HEK293T (cell line): ENCODE measurements at regions not wholly inside any gene's neighbourhood (a gene's known extent, or its start where the extent isn't known, plus 50 kb on each side); places are given as distances from the start of the nearest gene placed in this dataset.
"Not testable (repeated sequence)": the region's sequence is repeated elsewhere in the genome, so short reads cannot be mapped to it uniquely, and the experiment has no call there.

ENCODE experiments used
- CTCF ChIA-PET: fragments of 350-600 bp; formaldehyde crosslinking; extraction: SDS; loops from one replicate; lab custom pipeline; 2021; ENCODE audit warnings: antibody characterized with exemption, inconsistent platforms; lab: Yijun Ruan, JAX
- POLR2A ChIA-PET: fragments of 350-600 bp; formaldehyde crosslinking; extraction: SDS; loops from one replicate; lab custom pipeline; 2020; ENCODE audit warnings: antibody characterized with exemption, inconsistent platforms; lab: Yijun Ruan, JAX
- DNase-seq: peaks from one replicate; pipeline ENCODE4 v3.0.0; 2012; ENCODE audit warnings: mixed read lengths; ENCODE audit errors: extremely low spot score
- ARNT ChIP-seq: fragments of 450-650 bp; IDR thresholded peaks from 2 replicates; pipeline ENCODE4 v1.6.1; 2017; ENCODE audit warnings: mild to moderate bottlenecking
- BHLHE40 ChIP-seq: fragments of 450-650 bp; IDR thresholded peaks from 2 replicates; pipeline ENCODE4 v1.6.1; 2016; ENCODE audit warnings: mild to moderate bottlenecking, moderate library complexity, borderline replicate concordance
- CTBP1 ChIP-seq: fragments of 450-650 bp; IDR thresholded peaks from 2 replicates; pipeline ENCODE4 v1.6.1; 2016; ENCODE audit warnings: borderline replicate concordance
- ELF4 ChIP-seq: fragments of 450-650 bp; IDR thresholded peaks from 2 replicates; pipeline ENCODE4 v1.6.1; 2017; ENCODE audit warnings: antibody characterized with exemption
- FOXA1 ChIP-seq: fragments of 450-650 bp; IDR thresholded peaks from 2 replicates; pipeline ENCODE4 v1.6.1; 2016; ENCODE audit warnings: mild to moderate bottlenecking
- FOXK2 ChIP-seq: fragments of 450-650 bp; IDR thresholded peaks from 2 replicates; pipeline ENCODE4 v1.6.1; 2016; ENCODE audit warnings: mild to moderate bottlenecking
- FOXM1 ChIP-seq: fragments of 450-650 bp; IDR thresholded peaks from 2 replicates; pipeline ENCODE4 v1.6.1; 2017; ENCODE audit warnings: mild to moderate bottlenecking, borderline replicate concordance
- HDGF ChIP-seq: fragments of 450-650 bp; IDR thresholded peaks from 2 replicates; pipeline ENCODE4 v1.6.1; 2017; ENCODE audit warnings: antibody characterized with exemption, borderline replicate concordance
- L3MBTL2 ChIP-seq: fragments of 450-650 bp; conservative IDR thresholded peaks from 2 replicates; pipeline ENCODE4 v1.6.1; 2016; ENCODE audit warnings: mild to moderate bottlenecking
- LEF1 ChIP-seq: fragments of 450-650 bp; IDR thresholded peaks from 2 replicates; pipeline ENCODE4 v1.6.1; 2017; ENCODE audit warnings: mild to moderate bottlenecking, borderline replicate concordance
- NFRKB ChIP-seq: fragments of 450-650 bp; IDR thresholded peaks from 2 replicates; pipeline ENCODE4 v1.6.1; 2016; ENCODE audit warnings: mild to moderate bottlenecking, moderate library complexity
- SP1 ChIP-seq: fragments of 450-650 bp; IDR thresholded peaks from 2 replicates; pipeline ENCODE4 v1.6.1; 2017
- SUZ12 ChIP-seq: fragments of 450-650 bp; IDR thresholded peaks from 2 replicates; pipeline ENCODE4 v1.6.1; 2016; ENCODE audit warnings: mild to moderate bottlenecking
- TARDBP ChIP-seq: fragments of 450-650 bp; IDR thresholded peaks from 2 replicates; pipeline ENCODE4 v1.6.1; 2016
- ZNF384 ChIP-seq: fragments of 450-650 bp; IDR thresholded peaks from 2 replicates; pipeline ENCODE4 v1.6.1; 2016
- TF ChIP-seq, protein P1 (sequence below): fragments of 450-650 bp; IDR thresholded peaks from 2 replicates; pipeline ENCODE4 v1.6.1; 2016

DNA sequence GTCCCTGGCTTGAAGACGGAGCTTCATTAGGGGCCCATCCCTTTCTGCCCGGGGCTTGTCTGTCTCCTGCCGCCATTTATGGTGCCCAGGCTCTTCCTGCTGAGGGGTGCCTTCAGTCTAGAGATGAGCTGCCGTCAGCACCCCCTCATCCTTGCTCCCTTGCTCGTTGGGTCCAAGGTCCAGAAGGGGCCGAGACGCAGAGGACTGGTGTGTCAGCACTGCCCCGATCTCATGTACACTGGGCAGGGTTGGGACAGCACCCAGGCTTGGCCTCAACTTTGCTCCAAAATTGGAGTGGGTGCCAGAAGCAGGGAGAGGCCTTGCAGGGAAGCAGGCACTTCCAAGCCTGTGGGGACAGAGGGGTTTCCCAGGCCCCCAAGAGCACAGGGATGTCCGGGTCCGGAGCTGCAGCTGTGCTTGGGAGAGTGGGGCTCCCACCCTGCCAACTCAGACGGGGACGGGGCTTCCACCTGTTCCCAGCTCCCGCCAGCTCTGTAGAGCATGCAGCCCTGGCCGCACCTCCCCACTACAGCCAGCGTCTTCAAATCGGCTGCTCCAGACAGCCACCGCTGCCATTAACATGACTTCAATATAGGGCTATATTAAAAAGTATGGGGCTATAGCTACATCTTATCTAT is 488.8 kb downstream of the TENT5A start:
- CTCF ChIA-PET = no interaction called here
- DNase-seq = no peak
- TF ChIP-seq ZNF384 (no peak), SP1 (no peak), FOXK2 (no peak), SUZ12 (no peak), NFRKB (no peak), CTBP1 (no peak), ARNT (no peak), ELF4 (no peak), HDGF (no peak), TARDBP (no peak), BHLHE40 (no peak), FOXM1 (no peak), LEF1 (no peak), FOXA1 (no peak), L3MBTL2 (no peak)
- TF ChIP-seq, protein P1, sequence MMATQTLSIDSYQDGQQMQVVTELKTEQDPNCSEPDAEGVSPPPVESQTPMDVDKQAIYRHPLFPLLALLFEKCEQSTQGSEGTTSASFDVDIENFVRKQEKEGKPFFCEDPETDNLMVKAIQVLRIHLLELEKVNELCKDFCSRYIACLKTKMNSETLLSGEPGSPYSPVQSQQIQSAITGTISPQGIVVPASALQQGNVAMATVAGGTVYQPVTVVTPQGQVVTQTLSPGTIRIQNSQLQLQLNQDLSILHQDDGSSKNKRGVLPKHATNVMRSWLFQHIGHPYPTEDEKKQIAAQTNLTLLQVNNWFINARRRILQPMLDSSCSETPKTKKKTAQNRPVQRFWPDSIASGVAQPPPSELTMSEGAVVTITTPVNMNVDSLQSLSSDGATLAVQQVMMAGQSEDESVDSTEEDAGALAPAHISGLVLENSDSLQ = no peak
- POLR2A ChIA-PET = no interaction called here

DNA sequence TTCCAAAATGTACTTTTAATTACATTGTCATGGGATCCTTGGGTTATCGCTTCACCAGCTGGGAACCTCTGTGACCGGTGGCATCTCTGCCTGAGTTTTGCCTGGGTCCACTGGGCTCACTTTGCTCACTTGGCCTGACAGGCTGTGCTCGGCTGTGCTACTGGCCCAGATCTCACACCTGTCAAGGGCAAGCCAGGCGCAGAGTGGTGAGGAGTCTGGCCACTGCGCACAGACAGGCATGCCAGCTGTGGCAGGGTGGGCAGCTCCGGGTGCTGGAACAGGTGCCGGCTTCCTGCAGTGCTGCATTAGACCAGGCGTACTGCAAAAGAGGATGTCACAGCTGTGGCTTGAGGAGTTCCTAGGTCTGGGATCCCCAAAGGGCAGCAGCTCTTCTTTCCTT is 489.8 kb downstream of the TENT5A start:
- DNase-seq = no peak
- TF ChIP-seq BHLHE40 (no peak), ZNF384 (no peak), FOXK2 (no peak), HDGF (no peak), NFRKB (no peak)
- TF ChIP-seq, protein P1 = no peak
- CTCF ChIA-PET = no interaction called here
- POLR2A ChIA-PET = no interaction called here

DNA sequence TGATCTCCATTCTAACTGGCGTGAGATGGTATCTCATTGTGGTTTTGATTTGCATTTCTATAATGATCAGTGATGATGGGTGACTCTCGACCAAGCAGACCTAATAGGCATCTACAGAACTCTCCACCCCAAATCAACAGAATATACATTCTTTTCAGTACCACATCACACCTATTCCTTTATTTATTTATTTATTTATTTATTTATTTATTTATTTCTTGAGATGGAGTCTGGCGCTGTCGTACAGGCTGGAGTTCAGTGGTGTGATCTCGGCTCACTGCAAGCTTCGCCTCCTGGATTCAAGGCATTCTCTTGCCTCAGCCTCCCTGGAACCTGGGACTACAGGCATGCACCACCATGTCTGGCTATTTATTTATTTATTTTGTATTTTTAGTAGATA is 496.3 kb downstream of the TENT5A start:
- DNase-seq, CTCF ChIA-PET, POLR2A ChIA-PET: not testable (repeated sequence)

DNA sequence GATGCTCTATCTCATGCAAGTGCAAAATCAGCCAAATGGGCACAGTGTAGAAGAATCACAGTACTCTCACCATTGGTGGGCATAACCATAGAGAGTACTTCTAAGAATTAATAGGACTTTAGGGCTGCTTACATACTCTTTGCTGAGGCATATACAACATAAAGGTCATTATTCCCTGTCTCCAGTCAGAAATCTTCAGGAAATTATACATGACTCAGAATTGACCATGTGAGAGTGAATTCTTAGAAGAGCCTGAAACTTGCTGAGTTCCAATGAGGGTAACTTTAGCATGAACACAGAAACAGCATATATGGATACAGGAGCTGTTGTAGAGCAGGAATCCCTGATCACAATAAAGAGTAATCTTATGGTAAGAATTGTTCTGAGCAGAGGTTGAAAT is 498.7 kb downstream of the TENT5A start:
- no peak for DNase-seq
- TF ChIP-seq ARNT = no peak
- TF ChIP-seq NFRKB = no peak
- no peak for TF ChIP-seq SP1
- no peak for TF ChIP-seq TARDBP
- TF ChIP-seq HDGF = no peak
- TF ChIP-seq ELF4 = no peak
- TF ChIP-seq ZNF384 = no peak
- TF ChIP-seq FOXA1 = no peak
- TF ChIP-seq, protein P1 = no peak
- no peak for TF ChIP-seq FOXM1
- no peak for TF ChIP-seq BHLHE40
- TF ChIP-seq LEF1 = no peak
- no peak for TF ChIP-seq SUZ12
- TF ChIP-seq FOXK2 = no peak
- no peak for TF ChIP-seq CTBP1
- no peak for TF ChIP-seq L3MBTL2
- CTCF ChIA-PET = no interaction called here
- POLR2A ChIA-PET = no interaction called here

DNA sequence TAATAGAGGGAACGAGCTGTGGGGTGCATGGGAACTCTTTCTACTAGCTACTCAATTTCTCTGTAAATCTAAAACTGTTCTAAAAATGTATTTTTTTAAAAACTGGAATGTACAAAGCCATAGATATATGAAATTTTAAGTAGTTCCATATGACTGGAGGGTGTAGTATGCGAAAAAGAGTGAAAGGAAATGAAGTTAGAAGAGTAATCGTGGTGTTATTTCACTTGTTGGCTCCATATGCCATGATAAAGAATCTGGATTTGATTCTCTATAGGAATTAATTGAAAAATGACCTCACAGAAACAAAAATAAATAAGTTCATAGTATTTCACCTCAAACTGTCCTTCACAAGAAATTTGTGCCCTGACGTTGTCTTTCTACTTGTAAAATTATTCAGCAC is 500.2 kb downstream of the TENT5A start:
- ChIA-PET CTCF (no interaction called here), POLR2A (no interaction called here)
- no peak for DNase-seq
- TF ChIP-seq ARNT (no peak), FOXA1 (no peak), FOXK2 (no peak), L3MBTL2 (no peak), BHLHE40 (no peak), TARDBP (no peak), FOXM1 (no peak), NFRKB (no peak), SP1 (no peak), ELF4 (no peak), CTBP1 (no peak), HDGF (no peak), ZNF384 (no peak), LEF1 (no peak), SUZ12 (no peak)
- TF ChIP-seq, protein P1 = no peak

DNA sequence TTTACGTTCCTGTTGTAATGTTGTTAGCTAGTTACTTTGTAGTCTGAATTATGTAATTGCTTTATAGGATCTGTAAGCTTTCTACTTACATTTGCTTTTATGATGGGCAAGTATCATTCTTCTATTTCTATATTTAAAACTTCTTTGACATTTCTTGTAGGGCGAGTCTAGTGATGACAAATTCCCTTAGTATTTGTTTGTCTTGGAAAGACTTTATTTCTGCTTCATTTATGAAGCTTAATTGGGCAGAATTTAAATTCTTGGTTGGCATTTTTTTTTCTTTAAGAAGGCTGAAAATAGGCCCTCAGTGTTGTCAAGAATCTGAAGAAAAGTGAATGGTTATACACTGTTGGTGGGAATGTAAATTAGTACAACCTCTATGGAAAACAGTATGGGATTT is 506.3 kb downstream of the TENT5A start:
- POLR2A ChIA-PET = no interaction called here
- DNase-seq = no peak
- CTCF ChIA-PET = no interaction called here

More for the DNA sequence above, 506.3 kb downstream of the TENT5A start:
- no peak for TF ChIP-seq ELF4
- TF ChIP-seq ZNF384 = no peak
- TF ChIP-seq L3MBTL2 = no peak
- TF ChIP-seq BHLHE40 = no peak
- no peak for TF ChIP-seq LEF1
- TF ChIP-seq SP1 = no peak
- TF ChIP-seq TARDBP = no peak
- TF ChIP-seq SUZ12 = no peak
- no peak for TF ChIP-seq FOXM1
